ENCODE measurements at regions not wholly inside any gene's neighbourhood (a gene's known extent, or its start where the extent isn't known, plus 50 kb on each side); places are given as distances from the start of the nearest gene placed in this dataset.

GRCh38 chr3:193914602-193915001, 221.3 kb upstream of the HES1 start:
- no peak for TF ChIP-seq POLR2A (IDR thresholded peaks at IDR 0.05; ENCODE audit: extremely low read depth, insufficient read length)
- TF ChIP-seq CTCF (IDR thresholded peaks at IDR 0.05; ENCODE audit: low read depth, low read length): no peak
